Chondrocyte (in vitro differentiated cells): ENCODE measurements at regions not wholly inside any gene's neighbourhood (a gene's known extent, or its start where the extent isn't known, plus 50 kb on each side); places are given as distances from the start of the nearest gene placed in this dataset.

Source experiments
- DNase-seq: peaks from one replicate; pipeline ENCODE4 v3.0.0; 2021; ENCODE audit warnings: mixed read lengths, low spot score
- H3K27ac Mint-ChIP-seq: one replicate; pipeline ENCODE4 v1.8.0; 2021; ENCODE audit warnings: mild to moderate bottlenecking, moderate library complexity, mixed read lengths; ENCODE audit not compliant: unreplicated experiment
- H3K27me3 Mint-ChIP-seq: 2 replicates; pipeline ENCODE4 v1.8.0; 2021; ENCODE audit warnings: low read depth, mixed read lengths
- H3K36me3 Mint-ChIP-seq: 2 replicates; pipeline ENCODE4 v1.8.0; 2021; ENCODE audit warnings: low read depth, mixed read lengths
- H3K4me1 Mint-ChIP-seq: 2 replicates; pipeline ENCODE4 v1.8.0; 2021; ENCODE audit warnings: low read depth, mild to moderate bottlenecking, mixed read lengths
- H3K4me3 Mint-ChIP-seq: one replicate; pipeline ENCODE4 v1.8.0; 2021; ENCODE audit warnings: mild to moderate bottlenecking, moderate library complexity, mixed read lengths; ENCODE audit not compliant: unreplicated experiment
- H3K9me3 Mint-ChIP-seq: 2 replicates; pipeline ENCODE4 v1.8.0; 2021; ENCODE audit warnings: low read depth, mixed read lengths
- CTCF ChIP-seq: fragments of 200-600 bp; sonication (generic); IDR thresholded peaks from 2 replicates; pipeline ENCODE4 v1.5.0; 2021; ENCODE audit warnings: antibody characterized with exemption, mild to moderate bottlenecking, moderate library complexity

GRCh38 chr3:80366808-80367548, 599.2 kb upstream of the ROBO1 start:
- H3K27ac Mint-ChIP-seq = no peak overlapping the region
- H3K4me1 Mint-ChIP-seq = no peaks in the 10 kb centered on the region
- no peak for TF ChIP-seq CTCF
- H3K27me3 Mint-ChIP-seq = no peaks in the 10 kb centered on the region
- no peak overlapping the region for H3K4me3 Mint-ChIP-seq
- H3K36me3 Mint-ChIP-seq = no peaks in the 10 kb centered on the region
- H3K9me3 Mint-ChIP-seq = no peaks in the 10 kb centered on the region
- no peak for DNase-seq

- no peak overlapping the region for H3K27ac Mint-ChIP-seq
- no peaks in the 10 kb centered on the region for H3K4me1 Mint-ChIP-seq
- H3K4me3 Mint-ChIP-seq = no peak overlapping the region
- no peaks in the 10 kb centered on the region for H3K9me3 Mint-ChIP-seq
- no peak for TF ChIP-seq CTCF
- no peaks in the 10 kb centered on the region for H3K27me3 Mint-ChIP-seq
- H3K36me3 Mint-ChIP-seq = no peaks in the 10 kb centered on the region
- no peak for DNase-seq
Observed at GRCh38 chr3:80357761-80358160, 590.0 kb upstream of the ROBO1 start.

- H3K4me1 Mint-ChIP-seq = no peaks in the 10 kb centered on the region
- no peaks in the 10 kb centered on the region for H3K36me3 Mint-ChIP-seq
- H3K9me3 Mint-ChIP-seq = no peaks in the 10 kb centered on the region
- DNase-seq = no peak
- TF ChIP-seq CTCF = no peak
- H3K27me3 Mint-ChIP-seq = no peaks in the 10 kb centered on the region
- H3K27ac Mint-ChIP-seq = no peak overlapping the region
- H3K4me3 Mint-ChIP-seq = no peak overlapping the region
Observed at GRCh38 chr3:80355144-80355543, 587.3 kb upstream of the ROBO1 start.

GRCh38 chr3:80351201-80351600, 583.4 kb upstream of the ROBO1 start:
- Mint-ChIP-seq H3K27me3 (no peaks in the 10 kb centered on the region), H3K27ac (no peak overlapping the region), H3K4me3 (no peak overlapping the region), H3K9me3 (peaks cover 2% of the 10 kb centered on the region), H3K36me3 (no peaks in the 10 kb centered on the region), H3K4me1 (no peaks in the 10 kb centered on the region)
- DNase-seq = no peak
- TF ChIP-seq CTCF = no peak

GRCh38 chr3:80350771-80351170, 583.0 kb upstream of the ROBO1 start:
- Mint-ChIP-seq H3K27ac (no peak overlapping the region), H3K4me1 (no peaks in the 10 kb centered on the region), H3K27me3 (no peaks in the 10 kb centered on the region), H3K4me3 (no peak overlapping the region), H3K9me3 (peaks cover 2% of the 10 kb centered on the region), H3K36me3 (no peaks in the 10 kb centered on the region)
- DNase-seq = no peak
- no peak for TF ChIP-seq CTCF
